Glutamatergic neuron (in vitro differentiated cells): ENCODE measurements at regions not wholly inside any gene's neighbourhood (a gene's known extent, or its start where the extent isn't known, plus 50 kb on each side); places are given as distances from the start of the nearest gene placed in this dataset.

Experiments used
- DNase-seq: peaks from one replicate; pipeline ENCODE4 v3.0.0; 2022
- H3K27ac Mint-ChIP-seq: one replicate; pipeline ENCODE4 v1.8.0; 2020; ENCODE audit warnings: mild to moderate bottlenecking, mixed read lengths, inconsistent platforms; ENCODE audit not compliant: unreplicated experiment
- H3K27me3 Mint-ChIP-seq: one replicate; pipeline ENCODE4 v1.8.0; 2020; ENCODE audit warnings: mild to moderate bottlenecking, moderate library complexity, mixed read lengths, inconsistent platforms; ENCODE audit not compliant: unreplicated experiment
- H3K36me3 Mint-ChIP-seq: one replicate; pipeline ENCODE4 v1.8.0; 2020; ENCODE audit warnings: mild to moderate bottlenecking, mixed read lengths, inconsistent platforms; ENCODE audit not compliant: unreplicated experiment
- H3K4me1 Mint-ChIP-seq: one replicate; pipeline ENCODE4 v1.8.0; 2020; ENCODE audit warnings: mild to moderate bottlenecking, low read depth, mixed read lengths, inconsistent platforms; ENCODE audit not compliant: unreplicated experiment
- H3K4me3 Mint-ChIP-seq: one replicate; pipeline ENCODE4 v1.8.0; 2020; ENCODE audit warnings: mild to moderate bottlenecking, mixed read lengths, inconsistent platforms; ENCODE audit not compliant: unreplicated experiment
- H3K9me3 Mint-ChIP-seq: one replicate; pipeline ENCODE4 v1.8.0; 2020; ENCODE audit warnings: mild to moderate bottlenecking, moderate library complexity, mixed read lengths, inconsistent platforms; ENCODE audit not compliant: unreplicated experiment
- CTCF ChIP-seq: fragments of 200-600 bp; sonication (generic); IDR thresholded peaks from one replicate; pipeline ENCODE4 v1.5.0; 2021; ENCODE audit not compliant: partially characterized antibody, unreplicated experiment

DNA sequence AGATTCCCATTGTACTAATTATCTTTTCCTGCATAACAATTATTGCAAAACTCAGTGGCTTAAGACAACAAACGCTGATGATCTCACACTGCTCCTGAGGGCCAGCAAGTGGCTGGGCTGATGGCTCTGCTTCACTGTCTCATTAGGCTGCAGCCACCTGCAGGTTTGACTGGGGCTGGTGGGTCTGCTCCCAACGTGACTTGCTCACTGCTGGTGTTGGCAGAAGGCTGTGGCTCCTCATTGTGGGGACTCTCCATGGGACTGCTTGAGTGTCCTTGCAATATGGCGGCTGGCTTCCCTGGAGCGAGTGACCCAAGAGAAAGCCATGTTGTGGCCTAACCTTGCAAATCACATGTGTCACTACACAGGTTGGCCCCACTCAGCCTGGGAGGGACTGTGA is 71.1 kb downstream of the PLXNA1 start:
- DNase-seq, result no peak
- H3K4me3 Mint-ChIP-seq, result no peak overlapping the region
- H3K4me1 Mint-ChIP-seq, result no peaks in the 10 kb centered on the region
- peaks cover 3% of the 10 kb centered on the region for H3K27me3 Mint-ChIP-seq
- no peak overlapping the region for H3K27ac Mint-ChIP-seq
- H3K9me3 Mint-ChIP-seq, result peaks cover 10% of the 10 kb centered on the region
- H3K36me3 Mint-ChIP-seq, result peaks cover 12% of the 10 kb centered on the region
- TF ChIP-seq CTCF, result no peak

DNA sequence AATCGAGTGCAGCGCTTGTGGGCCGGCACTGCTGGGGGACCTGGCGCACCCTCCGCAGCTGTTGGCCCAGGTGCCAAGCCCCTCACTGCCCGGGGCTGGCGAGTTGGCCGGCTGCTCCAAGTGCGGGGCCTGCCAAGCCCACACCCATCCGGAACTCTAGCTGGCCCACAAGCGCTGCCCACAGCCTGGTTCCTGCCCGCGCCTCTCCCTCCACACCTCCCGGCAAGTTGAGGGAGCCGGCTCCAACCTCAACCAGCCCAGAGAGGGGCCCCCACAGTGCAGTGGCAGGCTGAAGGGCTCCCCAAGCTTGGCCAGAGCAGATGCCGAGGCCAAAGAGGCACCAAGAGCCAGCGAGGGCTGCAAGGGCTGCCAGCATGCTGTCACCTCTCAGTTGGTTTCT is 73.4 kb downstream of the PLXNA1 start:
- no peak for TF ChIP-seq CTCF
- Mint-ChIP-seq H3K27me3 (peaks cover 1% of the 10 kb centered on the region), H3K4me1 (no peaks in the 10 kb centered on the region), H3K36me3 (peaks cover 7% of the 10 kb centered on the region), H3K27ac (no peak overlapping the region), H3K4me3 (no peak overlapping the region), H3K9me3 (peaks cover 10% of the 10 kb centered on the region)
- DNase-seq, result no peak

DNA sequence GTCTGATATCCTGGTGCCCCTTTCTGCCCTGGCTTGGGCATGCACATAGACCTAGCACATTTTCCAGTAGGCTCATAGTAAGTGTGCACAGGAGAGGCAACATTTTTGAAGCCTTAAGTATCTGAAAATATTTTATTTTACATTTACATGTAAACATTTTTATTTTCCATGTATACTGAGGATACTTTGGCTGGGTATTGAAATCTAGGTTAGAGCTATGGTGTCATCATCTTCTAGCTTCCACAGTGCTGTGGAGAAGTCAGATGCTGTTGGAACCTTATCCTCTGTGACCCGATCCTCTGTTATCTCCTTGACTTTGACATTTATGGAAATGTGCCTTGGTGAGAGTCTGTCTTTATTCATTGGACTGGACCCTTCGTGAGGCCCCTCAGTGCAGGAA is 74.1 kb downstream of the PLXNA1 start:
- peaks cover 7% of the 10 kb centered on the region for H3K36me3 Mint-ChIP-seq
- H3K4me3 Mint-ChIP-seq, result no peak overlapping the region
- DNase-seq, result no peak
- H3K27me3 Mint-ChIP-seq, result peaks cover 1% of the 10 kb centered on the region
- peaks cover 10% of the 10 kb centered on the region for H3K9me3 Mint-ChIP-seq
- peaks cover under 1% of the 10 kb centered on the region for H3K4me1 Mint-ChIP-seq
- H3K27ac Mint-ChIP-seq, result no peak overlapping the region
- no peak for TF ChIP-seq CTCF

- Mint-ChIP-seq H3K27me3 (peaks cover 3% of the 10 kb centered on the region), H3K4me3 (no peak overlapping the region), H3K36me3 (peaks cover 7% of the 10 kb centered on the region), H3K9me3 (peaks cover 10% of the 10 kb centered on the region), H3K4me1 (peaks cover 4% of the 10 kb centered on the region), H3K27ac (no peak overlapping the region)
- TF ChIP-seq CTCF, result no peak
- no peak for DNase-seq
Measured at GRCh38 chr3:127059072-127059471, 76.2 kb downstream of the PLXNA1 start.

DNA sequence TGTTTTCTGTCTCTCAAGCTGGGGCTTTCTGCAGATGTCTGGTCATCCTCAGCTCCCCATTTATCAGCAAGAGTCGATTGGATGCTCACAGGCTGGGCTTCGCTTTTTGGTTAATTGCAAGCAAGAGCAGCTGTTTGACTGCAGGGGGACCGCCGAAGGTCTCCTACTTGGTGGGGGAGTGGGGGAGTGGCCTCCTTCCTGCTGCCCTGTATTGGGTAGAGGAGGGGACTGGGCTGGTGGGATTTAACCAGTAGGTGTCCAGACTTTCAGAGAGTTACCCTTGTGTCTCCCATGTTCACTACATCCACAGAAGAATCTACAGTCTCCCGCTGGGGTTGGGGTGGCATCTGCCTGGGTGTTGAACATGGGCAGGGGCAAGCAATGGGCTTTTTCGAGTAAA is 78.7 kb downstream of the PLXNA1 start:
- no peak overlapping the region for H3K27ac Mint-ChIP-seq

More for the DNA sequence above, 78.7 kb downstream of the PLXNA1 start:
- Mint-ChIP-seq H3K9me3 (peaks cover 5% of the 10 kb centered on the region), H3K4me3 (no peak overlapping the region), H3K36me3 (peaks cover 7% of the 10 kb centered on the region), H3K4me1 (peaks cover 7% of the 10 kb centered on the region), H3K27me3 (peaks cover 3% of the 10 kb centered on the region)
- no peak for TF ChIP-seq CTCF
- DNase-seq, result no peak
